ENCODE measurements at regions not wholly inside any gene's neighbourhood (a gene's known extent, or its start where the extent isn't known, plus 50 kb on each side); places are given as distances from the start of the nearest gene placed in this dataset.
A peak's percentile ranks its signal among the peaks of the same experiment; 100 is the strongest.

- ATAC-seq (replicated peaks in 6 of 8), result no peak
- no peaks in the 10 kb centered on the region for H3K4me1 ChIP-seq (replicated peaks in 1 of 2)
- H3K27ac ChIP-seq, result no peak overlapping the region
- in situ Hi-C loops (cut with MboI; ENCODE audit: low pct_unique_long_range_greater_than_20kb in 2 of 9, low sequenced_read_pairs in 9 of 9, unreplicated experiment in 9 of 9), result no loop called here
- no peak overlapping the region for H3K4me3 ChIP-seq
Measured at GRCh38 chr13:39981056-39981455, 325.6 kb downstream of the COG6 start.

- Histone ChIP-seq H3K4me3 (no peak overlapping the region), H3K4me1 (replicated peaks in 1 of 2) (no peaks in the 10 kb centered on the region), H3K27ac (no peak overlapping the region)
- WGBS, 10 experiments, result 67 to 100% (median 100%) methylated on average over 1 to 4 of the region's 4 CpGs; no CpG with 5 or more reads in 3 of the 10 experiments
- ATAC-seq (replicated peaks in 6 of 8), result no peak
- in situ Hi-C loops (cut with MboI; ENCODE audit: low pct_unique_long_range_greater_than_20kb in 2 of 9, low sequenced_read_pairs in 9 of 9, unreplicated experiment in 9 of 9), result no loop called here
Measured at GRCh38 chr13:39982745-39983144, 327.3 kb downstream of the COG6 start.

- in situ Hi-C loops (cut with MboI; ENCODE audit: low pct_unique_long_range_greater_than_20kb in 2 of 9, low sequenced_read_pairs in 9 of 9, unreplicated experiment in 9 of 9), result no loop called here
- Histone ChIP-seq H3K27ac (no peak overlapping the region), H3K4me3 (no peak overlapping the region), H3K4me1 (replicated peaks in 1 of 2) (no peaks in the 10 kb centered on the region)
- ATAC-seq (replicated peaks in 6 of 8), result no peak
- 67 to 100% (median 96%) methylated on average over 1 to 4 of the region's 4 CpGs; no CpG with 5 or more reads in 2 of the 10 experiments for WGBS, 10 experiments
Measured at GRCh38 chr13:39985071-39985470, 329.6 kb downstream of the COG6 start.

GRCh38 chr13:39988351-39988750, 332.9 kb downstream of the COG6 start:
- no peak for ATAC-seq (replicated peaks in 6 of 8)
- Histone ChIP-seq H3K4me3 (no peak overlapping the region), H3K27ac (no peak overlapping the region), H3K4me1 (replicated peaks in 1 of 2) (no peaks in the 10 kb centered on the region)
- in situ Hi-C loops (cut with MboI; ENCODE audit: low pct_unique_long_range_greater_than_20kb in 2 of 9, low sequenced_read_pairs in 9 of 9, unreplicated experiment in 9 of 9), result no loop called here
- WGBS, 10 experiments, result 14 to 81% (median 55%) methylated on average over 4 to 6 of the region's 6 CpGs; no CpG with 5 or more reads in 2 of the 10 experiments

- 49 to 96% (median 84%) methylated on average over 2 to 6 of the region's 6 CpGs; no CpG with 5 or more reads in 2 of the 10 experiments for WGBS, 10 experiments
Measured at GRCh38 chr13:39998166-39998565, 342.7 kb downstream of the COG6 start.

GRCh38 chr13:40002016-40002415, 346.6 kb downstream of the COG6 start:
- H3K27ac ChIP-seq, result no peak overlapping the region
- ATAC-seq (replicated peaks in 6 of 8), result no peak
- no peaks in the 10 kb centered on the region for H3K4me1 ChIP-seq (replicated peaks in 1 of 2)
- H3K4me3 ChIP-seq, result no peak overlapping the region
- in situ Hi-C loops (cut with MboI; ENCODE audit: low pct_unique_long_range_greater_than_20kb in 2 of 9, low sequenced_read_pairs in 9 of 9, unreplicated experiment in 9 of 9), result no loop called here
- WGBS, 10 experiments, result 40 to 100% (median 93%) methylated on average over 1 to 5 of the region's 5 CpGs

More at GRCh38 chr13:39998166-39998565, 342.7 kb downstream of the COG6 start:
- in situ Hi-C loops (cut with MboI; ENCODE audit: low pct_unique_long_range_greater_than_20kb in 2 of 9, low sequenced_read_pairs in 9 of 9, unreplicated experiment in 9 of 9), result no loop called here
- Histone ChIP-seq H3K4me1 (replicated peaks in 1 of 2) (no peaks in the 10 kb centered on the region), H3K27ac (no peak overlapping the region), H3K4me3 (no peak overlapping the region)
- no peak for ATAC-seq (replicated peaks in 6 of 8)

GRCh38 chr13:40013554-40013953, 358.1 kb downstream of the COG6 start:
- no peak overlapping the region for H3K27ac ChIP-seq
- H3K4me3 ChIP-seq, result no peak overlapping the region
- H3K4me1 ChIP-seq (replicated peaks in 1 of 2), result no peaks in the 10 kb centered on the region
- in situ Hi-C loops (cut with MboI; ENCODE audit: low pct_unique_long_range_greater_than_20kb in 2 of 9, low sequenced_read_pairs in 9 of 9, unreplicated experiment in 9 of 9), result no loop called here
- 20 to 90% (median 81%) methylated on average over 1 to 2 of the region's 2 CpGs; no CpG with 5 or more reads in 2 of the 10 experiments for WGBS, 10 experiments
- no peak for ATAC-seq (replicated peaks in 6 of 8)

GRCh38 chr13:40016953-40017660, 361.6 kb downstream of the COG6 start:
- Histone ChIP-seq H3K4me1 (replicated peaks in 1 of 2) (no peaks in the 10 kb centered on the region), H3K27ac (no peak overlapping the region), H3K4me3 (no peak overlapping the region)
- in situ Hi-C loops (cut with MboI; ENCODE audit: low pct_unique_long_range_greater_than_20kb in 2 of 9, low sequenced_read_pairs in 9 of 9, unreplicated experiment in 9 of 9), result no loop called here
- 35 to 88% (median 72%) methylated on average over 4 to 7 of the region's 7 CpGs for WGBS, 10 experiments
- ATAC-seq (replicated peaks in 6 of 8), result peak in 2 of 8 experiments; percentile 10 to 18

GRCh38 chr13:40017662-40018262, 362.3 kb downstream of the COG6 start:
- WGBS, 10 experiments, result 20 to 86% (median 59%) methylated on average over 1 to 6 of the region's 6 CpGs
- no peaks in the 10 kb centered on the region for H3K4me1 ChIP-seq (replicated peaks in 1 of 2)
- in situ Hi-C loops (cut with MboI; ENCODE audit: low pct_unique_long_range_greater_than_20kb in 2 of 9, low sequenced_read_pairs in 9 of 9, unreplicated experiment in 9 of 9), result no loop called here

GRCh38 chr13:40023595-40024203, 368.2 kb downstream of the COG6 start:
- in situ Hi-C loops (cut with MboI; ENCODE audit: low pct_unique_long_range_greater_than_20kb in 2 of 9, low sequenced_read_pairs in 9 of 9, unreplicated experiment in 9 of 9), result no loop called here
- ATAC-seq (replicated peaks in 6 of 8), result no peak
- WGBS, 10 experiments, result 23 to 100% (median 43%) methylated on average over 1 to 3 of the region's 3 CpGs; no CpG with 5 or more reads in 1 of the 10 experiments

More at GRCh38 chr13:40017662-40018262, 362.3 kb downstream of the COG6 start:
- no peak overlapping the region for H3K4me3 ChIP-seq
- no peak overlapping the region for H3K27ac ChIP-seq
- ATAC-seq (replicated peaks in 6 of 8), result no peak

GRCh38 chr13:40024204-40024966, 368.9 kb downstream of the COG6 start:
- WGBS, 10 experiments, result 42 to 100% (median 90%) methylated on average over 1 to 3 of the region's 3 CpGs; no CpG with 5 or more reads in 1 of the 10 experiments
- in situ Hi-C loops (cut with MboI; ENCODE audit: low pct_unique_long_range_greater_than_20kb in 2 of 9, low sequenced_read_pairs in 9 of 9, unreplicated experiment in 9 of 9), result no loop called here
- ATAC-seq (replicated peaks in 6 of 8), result no peak

More at GRCh38 chr13:40023595-40024203, 368.2 kb downstream of the COG6 start:
- Histone ChIP-seq H3K4me1 (replicated peaks in 1 of 2) (peaks cover 0 to 3% of the 10 kb centered on the region in 2 donors), H3K4me3 (no peak overlapping the region), H3K27ac (no peak overlapping the region)

GRCh38 chr13:40024967-40025714, 369.7 kb downstream of the COG6 start:
- no peak for ATAC-seq (replicated peaks in 6 of 8)
- WGBS, 10 experiments, result 38 to 90% (median 80%) methylated on average over 1 to 3 of the region's 4 CpGs; no CpG with 5 or more reads in 2 of the 10 experiments

More at GRCh38 chr13:40024204-40024966, 368.9 kb downstream of the COG6 start:
- Histone ChIP-seq H3K27ac (no peak overlapping the region), H3K4me1 (replicated peaks in 1 of 2) (peaks cover 0 to 3% of the 10 kb centered on the region in 2 donors), H3K4me3 (no peak overlapping the region)

More at GRCh38 chr13:40024967-40025714, 369.7 kb downstream of the COG6 start:
- Histone ChIP-seq H3K4me3 (no peak overlapping the region), H3K27ac (no peak overlapping the region), H3K4me1 (replicated peaks in 1 of 2) (peaks cover 0 to 3% of the 10 kb centered on the region in 2 donors)
- in situ Hi-C loops (cut with MboI; ENCODE audit: low pct_unique_long_range_greater_than_20kb in 2 of 9, low sequenced_read_pairs in 9 of 9, unreplicated experiment in 9 of 9), result loop anchor here in 1 of 9 experiments (25.0 kb wide), 1 partner anchor 662 kb away; no protein-coding TSS in a partner anchor

Data from motor neuron (in vitro differentiated cells).